Anterior cingulate cortex (tissue), 58 donors: ENCODE measurements at regions not wholly inside any gene's neighbourhood (a gene's known extent, or its start where the extent isn't known, plus 50 kb on each side); places are given as distances from the start of the nearest gene placed in this dataset.
A peak's percentile ranks its signal among the peaks of the same experiment; 100 is the strongest.

ENCODE experiments used
- DNase-seq, 58 donors: peaks; one replicate each; lab custom pipeline; 2025; lab: John Stamatoyannopoulos, UW

DNA sequence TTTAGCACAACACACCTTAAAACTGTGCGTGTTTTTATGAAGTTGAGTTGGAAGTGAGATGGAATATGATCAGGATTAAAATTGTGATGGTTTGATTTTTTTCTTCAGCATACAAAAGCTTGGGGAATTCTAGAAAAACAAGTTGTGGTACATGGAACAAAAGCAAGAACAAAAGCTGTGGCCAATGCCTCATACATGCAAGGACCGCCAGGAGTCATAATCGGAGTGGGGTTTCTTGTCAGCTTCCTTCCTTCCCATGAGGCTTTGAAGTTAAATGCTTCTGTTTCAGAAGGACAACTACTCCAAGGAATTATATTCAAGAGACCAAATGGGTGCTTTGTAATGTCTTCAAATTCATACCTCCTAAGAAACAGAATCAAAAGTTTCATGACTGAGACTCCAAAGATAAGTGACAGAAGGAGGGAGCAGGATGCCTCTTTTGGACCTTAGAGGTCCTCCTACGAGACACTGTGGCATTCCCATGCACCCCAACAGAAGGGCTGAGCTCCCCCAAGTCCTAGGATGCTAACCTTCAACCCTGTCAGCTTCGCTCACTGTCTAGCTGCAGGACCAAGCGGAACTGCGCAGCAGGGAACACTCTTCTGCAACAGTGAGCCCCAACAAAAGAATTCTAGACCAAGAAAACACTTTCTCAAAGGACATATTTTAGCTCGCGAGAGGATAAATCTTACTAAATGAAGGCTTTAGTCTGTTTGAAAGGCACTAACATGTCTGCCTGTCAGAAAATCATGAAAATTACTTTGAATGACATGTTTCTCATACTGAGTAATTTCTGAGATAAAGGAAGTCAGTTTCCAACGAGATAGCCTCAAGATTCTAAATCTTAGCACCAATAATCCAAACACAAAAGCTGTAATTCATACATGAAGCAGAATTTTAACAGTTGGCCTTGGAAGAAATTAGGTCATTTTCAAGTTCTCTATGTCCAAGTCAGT is 108.5 kb upstream of the NHSL1 start:
- peak in 1 of 58 donors; percentile 5 for DNase-seq

DNA sequence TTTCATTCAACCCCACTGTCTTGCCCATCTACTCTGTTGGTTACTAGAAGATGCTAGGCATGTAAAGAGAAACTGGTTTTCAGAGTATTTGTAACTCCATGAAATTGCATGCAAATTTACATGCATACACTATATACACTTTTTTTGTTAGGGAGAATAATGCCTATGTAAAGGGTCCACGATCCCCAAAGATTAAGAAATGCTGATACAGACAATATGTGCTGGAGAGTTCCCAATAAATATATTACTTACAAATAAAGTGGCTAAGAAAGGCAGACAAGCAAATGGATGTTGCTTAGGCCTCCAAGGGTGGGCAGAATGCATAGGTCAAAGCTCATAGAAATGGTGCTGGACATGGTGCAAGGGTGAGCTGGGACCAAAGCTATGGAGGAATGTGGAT is 109.6 kb upstream of the NHSL1 start:
- no peak for DNase-seq

GRCh38 chr6:138609801-138610430 is 110.6 kb upstream of the NHSL1 start:
- DNase-seq, result no peak

DNA sequence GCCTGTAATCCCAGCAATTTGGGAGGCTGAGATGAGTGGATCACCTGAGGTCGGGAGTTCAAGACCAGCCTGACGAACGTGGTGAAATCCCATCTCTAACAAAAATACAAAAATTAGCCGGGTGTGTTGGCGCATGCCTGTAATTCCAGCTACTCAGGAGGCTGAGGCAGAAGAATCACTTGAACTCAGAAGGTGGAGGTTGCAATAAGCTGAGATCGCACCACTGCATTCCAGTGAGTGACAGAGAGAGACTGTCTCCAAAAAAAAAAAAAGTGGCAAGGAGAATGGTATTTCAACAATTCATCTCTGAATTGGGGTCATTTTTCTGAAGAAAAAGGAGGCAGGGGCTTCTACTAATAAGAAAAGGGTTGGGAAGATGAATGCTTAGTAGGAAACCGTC is 111.5 kb upstream of the NHSL1 start:
- DNase-seq, result no peak

- DNase-seq, result no peak
These were observed 114.9 kb upstream of the NHSL1 start for GRCh38 chr6:138614151-138614550.

DNA sequence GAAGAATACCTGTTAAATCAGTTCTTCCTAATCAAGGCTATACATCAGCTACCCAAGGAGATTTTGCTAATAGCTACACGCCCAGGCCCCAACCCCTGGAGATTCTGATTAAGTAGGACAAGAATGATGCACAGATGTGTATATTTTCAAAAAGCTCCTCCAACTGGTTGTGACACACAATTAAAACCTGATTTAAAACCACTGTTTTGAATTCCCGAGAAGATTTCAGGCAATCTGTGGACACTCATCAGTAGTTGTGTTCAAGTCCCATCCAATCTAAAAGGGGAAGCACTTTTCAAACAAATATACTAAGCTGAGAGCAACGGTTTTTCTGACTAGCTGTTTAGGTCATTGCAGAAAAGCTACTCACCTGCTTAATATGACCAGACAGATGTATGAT is 118.9 kb upstream of the NHSL1 start:
- no peak for DNase-seq

- DNase-seq, result no peak
These were observed 121.3 kb upstream of the NHSL1 start for GRCh38 chr6:138620630-138621029.

GRCh38 chr6:138622967-138623366 is 123.7 kb upstream of the NHSL1 start:
- DNase-seq, result no peak

DNA sequence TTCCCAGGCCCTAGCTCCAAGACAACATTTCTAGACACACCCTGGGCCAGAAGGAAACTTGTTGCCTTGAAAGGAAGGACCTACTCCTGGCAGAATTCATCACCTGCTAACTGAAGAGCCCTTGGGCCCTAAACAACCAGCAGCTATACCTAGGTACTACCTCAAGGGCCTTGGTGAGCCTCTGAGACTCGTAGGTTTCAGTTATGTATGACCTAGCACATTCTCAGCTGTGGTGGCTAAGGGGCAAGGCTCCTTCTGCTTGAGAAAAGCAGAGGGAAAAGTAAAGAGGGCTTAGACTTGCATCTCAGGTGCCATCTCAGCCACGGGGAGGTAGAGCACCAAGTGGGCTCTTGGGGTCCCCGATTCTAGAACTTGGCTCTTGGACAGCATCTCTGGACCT is 132.3 kb upstream of the NHSL1 start:
- no peak for DNase-seq

DNA sequence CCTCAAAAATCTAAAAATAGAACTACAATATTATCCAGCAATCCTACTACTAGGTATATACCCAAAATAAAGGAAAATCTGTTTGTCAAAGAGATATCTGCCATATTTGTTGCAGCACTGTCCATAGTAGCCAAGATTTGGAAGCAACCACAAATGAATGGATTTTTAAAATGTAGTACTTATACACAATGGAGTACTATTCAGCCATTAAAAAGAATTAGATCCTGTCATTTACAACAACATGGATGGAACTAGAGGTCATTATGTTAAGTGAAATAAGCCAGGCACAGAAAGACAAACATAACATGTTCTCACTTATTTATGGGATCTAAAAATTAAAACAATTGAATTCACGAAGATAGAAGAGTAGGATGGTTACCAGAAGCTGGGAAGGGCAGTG is 135.7 kb upstream of the CCDC28A start:
- DNase-seq, result no peak

- DNase-seq, result peak in 16 of 58 donors; percentile 2 to 73 (median 22)
These were observed 135.0 kb upstream of the CCDC28A start for GRCh38 chr6:138638604-138639003.

GRCh38 chr6:138640028-138640427 is 133.5 kb upstream of the CCDC28A start:
- no peak for DNase-seq

DNA sequence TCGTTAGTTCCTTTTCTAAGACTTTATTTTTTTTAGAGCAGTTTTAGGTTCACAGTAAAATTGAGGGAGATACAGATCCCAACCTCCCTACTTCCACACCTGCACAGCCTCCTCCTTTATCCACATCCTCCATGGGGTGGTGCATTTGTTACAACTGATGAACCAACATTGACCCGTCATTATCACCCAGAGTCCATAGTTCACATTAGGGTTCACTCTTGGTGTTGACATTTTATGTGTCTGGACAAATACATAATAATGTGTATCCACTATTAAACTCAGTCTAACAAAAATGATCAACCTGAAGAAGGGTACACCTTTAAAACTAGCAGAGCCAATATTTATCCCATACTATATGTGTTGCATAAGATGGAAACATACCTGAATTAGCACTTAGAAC is 130.4 kb upstream of the CCDC28A start:
- DNase-seq, result no peak

- DNase-seq, result no peak
These were observed 127.5 kb upstream of the CCDC28A start for GRCh38 chr6:138645976-138646640.

DNA sequence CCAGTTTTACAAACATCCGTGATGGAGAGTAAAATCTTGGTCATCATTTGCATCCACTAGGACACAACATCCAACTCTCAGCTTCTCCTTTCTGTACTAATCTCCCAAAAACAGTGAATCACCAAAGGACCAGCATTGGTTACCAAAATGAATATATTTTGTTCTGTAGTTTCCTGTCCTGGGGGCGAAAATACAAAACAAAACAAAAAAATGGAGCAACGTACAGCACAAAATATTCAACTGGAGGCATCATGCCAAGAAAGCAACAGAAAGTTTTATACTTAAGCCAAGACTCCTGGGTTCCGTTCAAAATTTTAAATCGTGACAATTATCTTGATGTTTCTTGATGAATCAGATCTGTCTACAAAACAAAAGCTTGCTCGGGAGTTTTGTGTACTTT is 126.6 kb upstream of the CCDC28A start:
- peak in 2 of 58 donors; percentile 4 to 44 for DNase-seq

DNA sequence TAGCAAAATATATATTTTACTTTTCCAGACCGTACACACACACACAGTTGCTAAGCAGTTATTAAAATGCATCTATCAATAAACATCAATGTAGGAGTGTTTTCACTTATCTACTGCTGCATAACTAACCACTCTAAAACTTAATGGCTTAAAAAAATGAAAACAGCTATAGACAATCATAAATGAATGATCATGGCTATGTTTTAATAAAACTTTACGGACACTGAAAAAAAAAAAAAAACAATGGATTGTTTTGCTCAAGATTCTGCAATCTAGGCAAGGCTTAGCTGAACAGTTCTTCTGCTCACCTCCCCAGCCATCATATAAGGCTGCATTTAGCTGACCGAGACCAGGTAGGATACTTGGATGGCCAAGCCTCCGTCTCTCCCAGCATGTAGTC is 125.4 kb upstream of the CCDC28A start:
- no peak for DNase-seq

DNA sequence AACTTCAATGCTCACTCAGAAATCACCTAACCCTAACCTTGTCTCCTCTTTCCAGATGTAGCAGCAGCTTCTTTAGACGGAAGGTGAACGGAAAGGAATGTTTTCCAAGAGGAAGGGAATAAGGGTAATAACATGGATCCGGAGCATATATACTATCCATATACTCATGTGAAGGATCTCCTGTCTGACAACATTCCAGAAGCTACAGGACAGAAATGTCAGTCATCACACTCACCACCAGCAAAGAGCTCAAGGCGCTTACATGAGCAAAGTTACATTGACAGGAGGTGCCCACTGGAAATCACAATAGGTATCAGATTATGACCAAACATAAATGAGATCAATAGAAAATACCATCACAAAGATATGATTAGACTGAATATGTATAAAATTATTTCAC is 122.1 kb upstream of the CCDC28A start:
- no peak for DNase-seq

GRCh38 chr6:138652824-138653223 is 120.7 kb upstream of the CCDC28A start:
- DNase-seq, result no peak

DNA sequence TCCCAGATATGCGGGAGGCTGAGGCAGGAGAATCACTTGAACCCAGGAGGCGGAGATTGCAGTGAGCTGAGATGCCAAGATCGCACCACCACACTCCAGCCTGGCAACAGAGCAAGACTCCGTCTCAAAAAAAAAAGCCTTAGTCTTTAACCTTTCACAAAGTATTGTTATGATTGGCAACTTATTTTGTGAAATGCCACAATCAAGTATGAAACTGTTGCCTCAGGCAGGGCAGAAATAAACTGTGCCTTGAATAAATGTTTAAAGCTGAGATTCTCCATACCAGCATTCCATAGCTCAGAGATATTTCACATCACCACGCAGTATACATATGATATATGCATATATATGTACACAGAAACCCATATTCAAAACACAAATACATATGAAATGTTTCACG is 120.1 kb upstream of the CCDC28A start:
- no peak for DNase-seq

DNA sequence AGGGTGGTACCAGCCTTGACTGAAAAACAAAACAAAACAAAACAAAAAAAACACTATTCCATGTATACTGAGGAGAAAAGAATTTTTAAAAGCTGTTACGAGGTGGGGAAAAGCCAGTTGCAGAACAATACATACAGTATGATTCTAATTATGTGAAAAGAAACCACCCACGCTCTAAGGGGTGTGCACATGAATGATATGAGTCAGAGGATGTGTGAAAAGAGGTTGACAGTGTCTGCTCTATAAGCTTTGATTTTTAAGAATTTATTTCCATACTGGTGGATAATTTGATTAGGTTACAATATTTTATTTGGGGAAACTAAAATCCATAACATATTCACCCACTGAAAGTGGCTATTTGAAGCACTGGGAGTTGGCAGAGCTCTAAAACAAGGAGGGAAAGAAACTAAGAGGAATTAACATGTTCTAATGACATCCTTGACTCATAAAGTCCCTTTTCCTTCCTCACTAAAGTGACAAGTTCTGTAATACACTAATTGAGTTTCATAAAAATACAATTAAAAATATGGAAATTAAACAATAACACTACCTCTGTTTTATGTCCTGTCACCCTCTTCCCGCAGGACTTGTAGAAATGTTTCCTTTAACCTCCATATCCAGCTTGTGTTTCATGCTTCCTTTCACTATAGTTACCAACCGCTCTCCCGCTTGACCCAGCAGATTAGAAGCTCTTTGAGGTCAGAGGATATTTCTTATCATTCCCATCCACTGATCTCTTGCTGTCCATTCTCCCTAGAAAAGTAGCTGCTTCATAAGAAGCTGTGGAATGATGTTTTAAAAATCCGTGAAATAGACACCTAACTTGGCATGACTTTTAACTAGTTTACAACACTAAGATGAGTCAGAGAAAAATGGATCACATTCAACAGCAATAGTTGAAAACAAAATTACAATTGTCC is 118.6 kb upstream of the CCDC28A start:
- DNase-seq, result no peak
